ENCODE measurements at regions not wholly inside any gene's neighbourhood (a gene's known extent, or its start where the extent isn't known, plus 50 kb on each side); places are given as distances from the start of the nearest gene placed in this dataset.

- DNase-seq = no peak
These were observed 685.0 kb downstream of the MATN1 start for GRCh38 chr1:30038134-30039025.

- DNase-seq = no peak
These were observed 685.9 kb downstream of the MATN1 start for GRCh38 chr1:30037251-30038118.

- no peak for DNase-seq
These were observed 686.7 kb downstream of the MATN1 start for GRCh38 chr1:30036666-30037065.

GRCh38 chr1:30036229-30036547 is 687.2 kb downstream of the MATN1 start:
- DNase-seq = no peak

GRCh38 chr1:30035522-30036228 is 687.7 kb downstream of the MATN1 start:
- DNase-seq = no peak

- DNase-seq = peak; percentile 3 to 32
These were observed 688.5 kb downstream of the MATN1 start for GRCh38 chr1:30034627-30035521.

- no peak for DNase-seq
These were observed 689.2 kb downstream of the MATN1 start for GRCh38 chr1:30034105-30034626.

GRCh38 chr1:30033256-30034104 is 689.9 kb downstream of the MATN1 start:
- no peak for DNase-seq

GRCh38 chr1:30032302-30032701 is 691.1 kb downstream of the MATN1 start:
- no peak for DNase-seq

- no peak for DNase-seq
These were observed 693.7 kb downstream of the MATN1 start for GRCh38 chr1:30029677-30030076.

- no peak for DNase-seq
These were observed 694.4 kb downstream of the MATN1 start for GRCh38 chr1:30028939-30029338.

GRCh38 chr1:30028283-30028682 is 695.1 kb downstream of the MATN1 start:
- no peak for DNase-seq

GRCh38 chr1:30027247-30027646 is 696.1 kb downstream of the MATN1 start:
- no peak for DNase-seq

- no peak for DNase-seq
These were observed 698.8 kb downstream of the MATN1 start for GRCh38 chr1:30024411-30025195.

- DNase-seq = no peak
These were observed 699.9 kb downstream of the MATN1 start for GRCh38 chr1:30023339-30024022.

- no peak for DNase-seq
These were observed 709.4 kb downstream of the MATN1 start for GRCh38 chr1:30014031-30014430.

GRCh38 chr1:30012455-30013440 is 710.6 kb downstream of the MATN1 start:
- DNase-seq = no peak

- no peak for DNase-seq
These were observed 711.4 kb downstream of the MATN1 start for GRCh38 chr1:30011970-30012369.
